ENCODE measurements at regions not wholly inside any gene's neighbourhood (a gene's known extent, or its start where the extent isn't known, plus 50 kb on each side); places are given as distances from the start of the nearest gene placed in this dataset.

DNA sequence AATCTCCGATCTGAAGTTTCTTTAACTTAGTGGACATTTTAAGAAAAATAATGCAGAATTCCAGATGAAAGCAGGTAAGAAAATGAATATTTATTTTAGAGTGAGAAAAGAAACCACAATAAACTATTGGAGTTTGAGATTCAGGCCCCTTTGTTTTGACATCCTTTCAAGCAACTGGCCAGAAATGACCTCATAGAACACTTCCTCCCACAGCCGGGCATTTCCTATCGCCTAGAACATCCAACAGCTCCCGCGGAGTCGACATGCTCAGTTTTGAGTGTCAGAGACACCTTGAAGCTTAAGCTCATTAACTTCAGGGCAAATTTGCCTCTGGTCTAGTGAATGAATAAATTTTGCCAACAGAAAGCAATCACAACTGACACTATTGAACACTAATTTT lies 369.2 kb downstream of the TLE4 start:
- intact Hi-C loops (cut with DNase I; ENCODE audit: low total_unique reads) = no loop called here
- no peak for DNase-seq (ENCODE audit: low spot score in 2 of 2)
- TF ChIP-seq, protein P1, sequence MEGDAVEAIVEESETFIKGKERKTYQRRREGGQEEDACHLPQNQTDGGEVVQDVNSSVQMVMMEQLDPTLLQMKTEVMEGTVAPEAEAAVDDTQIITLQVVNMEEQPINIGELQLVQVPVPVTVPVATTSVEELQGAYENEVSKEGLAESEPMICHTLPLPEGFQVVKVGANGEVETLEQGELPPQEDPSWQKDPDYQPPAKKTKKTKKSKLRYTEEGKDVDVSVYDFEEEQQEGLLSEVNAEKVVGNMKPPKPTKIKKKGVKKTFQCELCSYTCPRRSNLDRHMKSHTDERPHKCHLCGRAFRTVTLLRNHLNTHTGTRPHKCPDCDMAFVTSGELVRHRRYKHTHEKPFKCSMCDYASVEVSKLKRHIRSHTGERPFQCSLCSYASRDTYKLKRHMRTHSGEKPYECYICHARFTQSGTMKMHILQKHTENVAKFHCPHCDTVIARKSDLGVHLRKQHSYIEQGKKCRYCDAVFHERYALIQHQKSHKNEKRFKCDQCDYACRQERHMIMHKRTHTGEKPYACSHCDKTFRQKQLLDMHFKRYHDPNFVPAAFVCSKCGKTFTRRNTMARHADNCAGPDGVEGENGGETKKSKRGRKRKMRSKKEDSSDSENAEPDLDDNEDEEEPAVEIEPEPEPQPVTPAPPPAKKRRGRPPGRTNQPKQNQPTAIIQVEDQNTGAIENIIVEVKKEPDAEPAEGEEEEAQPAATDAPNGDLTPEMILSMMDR (IDR thresholded peaks at IDR 0.05) = no peak
- no peak for TF ChIP-seq POLR2A (IDR thresholded peaks at IDR 0.05)
- no peak overlapping the region for H3K4me3 ChIP-seq (ENCODE audit: low read depth, poor library complexity, severe bottlenecking)
- 78 to 79% methylated on average over 6 of the region's 6 CpGs for WGBS, 2 donors

DNA sequence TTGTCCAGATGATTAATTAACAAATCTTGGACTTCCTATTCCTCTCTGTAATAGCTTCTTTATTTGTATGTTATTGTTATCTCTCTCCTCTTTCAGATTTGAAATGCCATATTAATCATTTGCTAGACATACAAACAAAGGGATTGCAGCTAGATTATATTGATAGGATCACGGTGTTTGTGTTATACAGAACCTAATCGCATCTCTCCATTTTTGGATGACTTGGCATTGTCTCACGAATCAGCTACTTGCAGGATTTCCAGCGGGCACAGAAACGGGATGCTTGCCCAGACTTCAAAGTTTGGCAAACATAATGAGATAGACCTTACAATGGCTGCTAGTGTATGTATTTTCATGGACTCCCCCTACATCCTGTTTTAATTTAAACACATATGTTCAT lies 368.1 kb downstream of the TLE4 start:
- WGBS, 2 donors = 14 to 24% methylated on average over 5 of the region's 5 CpGs
- H3K4me3 ChIP-seq (ENCODE audit: low read depth, poor library complexity, severe bottlenecking) = no peak overlapping the region
- TF ChIP-seq, protein P1 (IDR thresholded peaks at IDR 0.05) = no peak
- intact Hi-C loops (cut with DNase I; ENCODE audit: low total_unique reads) = no loop called here
- no peak for DNase-seq (ENCODE audit: low spot score in 2 of 2)

DNA sequence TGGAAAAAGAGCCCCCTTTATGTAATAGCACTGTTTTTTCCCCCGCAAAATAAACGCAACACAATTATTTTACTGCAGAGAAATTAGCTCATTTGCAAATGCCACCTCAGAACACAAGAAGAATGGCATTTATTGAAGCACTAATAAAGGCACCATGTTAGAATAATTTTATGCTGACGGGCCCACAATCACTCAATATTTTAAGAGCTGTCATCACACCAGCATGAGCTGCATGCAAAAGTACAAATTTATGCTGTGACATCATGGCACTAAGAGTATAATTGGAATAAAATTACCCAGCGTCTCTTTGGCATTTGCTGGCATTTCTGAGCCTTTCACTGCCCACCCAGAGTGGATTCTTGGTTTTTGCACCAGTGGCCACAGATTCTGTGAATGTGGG lies 364.6 kb downstream of the TLE4 start:
- TF ChIP-seq, protein P1 (IDR thresholded peaks at IDR 0.05) = no peak
- TF ChIP-seq POLR2A (IDR thresholded peaks at IDR 0.05) = no peak
- H3K4me3 ChIP-seq (ENCODE audit: low read depth, poor library complexity, severe bottlenecking) = no peak overlapping the region
- 74% methylated on average over 4 of the region's 4 CpGs for WGBS, 2 donors
- intact Hi-C loops (cut with DNase I; ENCODE audit: low total_unique reads) = no loop called here
- DNase-seq (ENCODE audit: low spot score in 2 of 2) = no peak

DNA sequence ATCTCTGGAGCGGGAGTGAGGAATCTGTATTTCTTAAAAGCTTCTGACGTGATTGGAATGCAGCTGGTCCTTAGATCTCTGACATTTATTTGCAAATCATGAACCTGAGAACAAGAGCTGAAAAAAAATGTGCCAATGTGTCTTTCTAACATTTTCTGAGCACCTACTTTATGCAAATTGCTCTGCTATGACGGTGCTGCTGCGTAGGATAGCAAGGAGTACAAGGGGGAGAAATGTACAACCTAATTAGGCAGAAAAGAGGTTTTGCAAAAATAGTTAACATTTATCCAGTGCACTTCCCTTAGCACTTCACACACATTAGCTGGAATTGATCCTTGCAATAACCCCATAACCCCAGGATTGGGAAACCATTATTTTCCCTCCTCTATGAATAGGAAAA lies 357.5 kb downstream of the TLE4 start:
- TF ChIP-seq POLR2A (IDR thresholded peaks at IDR 0.05) = no peak
- TF ChIP-seq, protein P1 (IDR thresholded peaks at IDR 0.05) = no peak

DNA sequence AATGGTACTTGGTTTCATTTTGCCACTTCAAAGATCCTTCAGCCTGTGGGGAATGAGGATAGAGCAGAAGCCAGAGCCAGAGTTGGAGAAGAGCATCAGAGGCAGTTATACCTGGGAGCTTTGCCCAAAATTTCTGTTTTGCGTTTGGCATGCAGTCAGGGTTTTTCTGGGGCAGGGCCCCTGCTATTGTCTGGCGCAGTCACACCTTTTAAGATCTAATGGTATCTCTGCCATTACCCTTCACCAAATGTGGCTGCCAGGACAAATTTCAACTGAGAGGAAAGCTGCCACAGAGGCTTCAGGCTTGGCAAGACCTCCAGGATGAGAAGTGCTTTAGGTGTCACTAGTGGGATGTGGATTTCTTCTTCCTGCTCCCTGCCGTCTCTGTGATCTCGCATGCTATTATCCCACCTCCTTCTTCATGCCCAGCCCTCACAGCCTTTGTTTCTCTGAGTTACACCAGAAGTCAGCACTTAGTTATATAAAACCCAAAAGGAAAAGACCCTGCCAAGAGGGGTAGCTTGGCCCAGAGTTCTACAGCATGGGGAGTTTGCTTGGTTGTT lies 357.0 kb downstream of the TLE4 start:
- intact Hi-C loops (cut with DNase I; ENCODE audit: low total_unique reads) = no loop called here
- DNase-seq (ENCODE audit: low spot score in 2 of 2) = no peak
- H3K4me3 ChIP-seq (ENCODE audit: low read depth, poor library complexity, severe bottlenecking) = no peak overlapping the region
- 74 to 87% methylated on average over 4 of the region's 4 CpGs for WGBS, 2 donors
- TF ChIP-seq POLR2A (IDR thresholded peaks at IDR 0.05) = no peak
- TF ChIP-seq, protein P1 (IDR thresholded peaks at IDR 0.05) = no peak

More for the DNA sequence above, 357.5 kb downstream of the TLE4 start:
- DNase-seq (ENCODE audit: low spot score in 2 of 2) = no peak
- intact Hi-C loops (cut with DNase I; ENCODE audit: low total_unique reads) = no loop called here
- WGBS, 2 donors = 76% methylated on average over 4 of the region's 4 CpGs
- no peak overlapping the region for H3K4me3 ChIP-seq (ENCODE audit: low read depth, poor library complexity, severe bottlenecking)

DNA sequence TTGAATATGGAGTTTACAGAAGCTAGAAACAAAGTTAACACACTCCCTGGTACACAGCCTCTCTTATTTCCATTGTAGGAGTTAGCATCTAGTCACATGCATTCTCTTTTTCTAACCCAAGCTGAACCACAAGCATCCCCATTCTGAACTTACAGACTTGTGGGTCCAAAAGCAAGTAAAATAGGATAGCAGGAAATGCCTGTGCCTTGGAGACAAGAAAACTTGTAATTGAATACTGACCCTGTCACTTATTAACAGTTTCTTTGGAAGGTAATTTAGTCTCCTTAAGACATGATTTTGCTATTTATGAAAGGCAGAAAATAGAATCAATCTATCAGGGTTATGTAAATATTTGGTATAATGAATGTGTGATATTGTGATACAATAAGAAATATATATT lies 353.6 kb downstream of the TLE4 start:
- no peak overlapping the region for H3K4me3 ChIP-seq (ENCODE audit: low read depth, poor library complexity, severe bottlenecking)
- intact Hi-C loops (cut with DNase I; ENCODE audit: low total_unique reads) = no loop called here
- no peak for TF ChIP-seq POLR2A (IDR thresholded peaks at IDR 0.05)
- TF ChIP-seq, protein P1 (IDR thresholded peaks at IDR 0.05) = no peak
- DNase-seq (ENCODE audit: low spot score in 2 of 2) = no peak
